ENCODE measurements at regions not wholly inside any gene's neighbourhood (a gene's known extent, or its start where the extent isn't known, plus 50 kb on each side); places are given as distances from the start of the nearest gene placed in this dataset.
A peak's percentile ranks its signal among the peaks of the same experiment; 100 is the strongest.

DNA sequence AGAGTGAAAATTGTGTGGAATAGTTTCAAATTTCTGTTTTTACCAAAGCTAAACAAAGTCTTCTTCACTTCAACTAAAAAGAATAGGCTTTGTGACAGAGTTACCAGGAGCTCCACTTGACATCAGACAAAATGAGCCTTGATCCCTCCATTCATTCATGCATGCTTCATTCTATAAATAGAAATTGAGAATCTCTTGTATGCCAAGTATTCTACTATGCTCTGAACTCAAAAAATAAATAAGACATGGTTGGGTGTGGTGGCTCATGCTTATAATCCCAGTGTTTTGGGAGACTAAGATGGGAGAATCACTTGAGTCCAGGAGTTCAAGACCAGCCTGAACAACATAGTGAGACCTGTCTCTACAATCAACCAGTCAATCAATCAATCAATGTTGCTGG, 236.6 kb upstream of the FAM83B start:
- Histone ChIP-seq H3K4me3 (no peak overlapping the region), H3K9me3 (no peaks in the 10 kb centered on the region), H3K27ac (no peak overlapping the region), H3K4me1 (no peaks in the 10 kb centered on the region), H3K36me3 (no peaks in the 10 kb centered on the region), H3K27me3 (no peaks in the 10 kb centered on the region)
- DNase-seq (no peak), ATAC-seq (ENCODE audit: low FRiP score in 2 of 2) (no peak)
- TF ChIP-seq POLR2AphosphoS5 (IDR thresholded peaks at IDR 0.05) (no peak), EP300 (IDR thresholded peaks at IDR 0.05) (no peak), POLR2A (IDR thresholded peaks at IDR 0.05) (no peak)
- TF ChIP-seq, protein P1, sequence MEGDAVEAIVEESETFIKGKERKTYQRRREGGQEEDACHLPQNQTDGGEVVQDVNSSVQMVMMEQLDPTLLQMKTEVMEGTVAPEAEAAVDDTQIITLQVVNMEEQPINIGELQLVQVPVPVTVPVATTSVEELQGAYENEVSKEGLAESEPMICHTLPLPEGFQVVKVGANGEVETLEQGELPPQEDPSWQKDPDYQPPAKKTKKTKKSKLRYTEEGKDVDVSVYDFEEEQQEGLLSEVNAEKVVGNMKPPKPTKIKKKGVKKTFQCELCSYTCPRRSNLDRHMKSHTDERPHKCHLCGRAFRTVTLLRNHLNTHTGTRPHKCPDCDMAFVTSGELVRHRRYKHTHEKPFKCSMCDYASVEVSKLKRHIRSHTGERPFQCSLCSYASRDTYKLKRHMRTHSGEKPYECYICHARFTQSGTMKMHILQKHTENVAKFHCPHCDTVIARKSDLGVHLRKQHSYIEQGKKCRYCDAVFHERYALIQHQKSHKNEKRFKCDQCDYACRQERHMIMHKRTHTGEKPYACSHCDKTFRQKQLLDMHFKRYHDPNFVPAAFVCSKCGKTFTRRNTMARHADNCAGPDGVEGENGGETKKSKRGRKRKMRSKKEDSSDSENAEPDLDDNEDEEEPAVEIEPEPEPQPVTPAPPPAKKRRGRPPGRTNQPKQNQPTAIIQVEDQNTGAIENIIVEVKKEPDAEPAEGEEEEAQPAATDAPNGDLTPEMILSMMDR (IDR thresholded peaks at IDR 0.05) = no peak

DNA sequence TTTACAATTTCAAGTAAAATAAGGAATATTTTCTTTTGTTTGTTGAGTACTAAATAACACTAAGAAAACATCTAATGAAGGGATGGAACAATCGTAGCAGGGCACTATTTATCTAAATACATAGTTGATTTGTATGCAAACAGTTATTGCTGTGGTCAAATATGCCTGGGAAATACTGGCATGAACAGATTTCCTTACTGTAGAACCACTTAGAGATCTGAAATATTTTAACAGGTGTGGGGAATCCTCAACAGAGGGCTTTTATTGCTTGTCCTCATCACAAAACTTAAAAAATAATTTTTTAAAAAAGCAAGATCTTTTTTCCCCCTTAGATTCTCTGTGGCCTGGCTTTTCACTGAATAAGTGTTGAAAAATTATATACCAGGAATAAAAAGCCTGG, 233.0 kb upstream of the FAM83B start:
- no peaks in the 10 kb centered on the region for H3K36me3 ChIP-seq
- no peak overlapping the region for H3K27ac ChIP-seq
- WGBS, 2 donors = 71 to 83% methylated on average over 1 of the region's 1 CpG
- ATAC-seq (ENCODE audit: low FRiP score in 2 of 2) = no peak
- no peaks in the 10 kb centered on the region for H3K4me1 ChIP-seq
- TF ChIP-seq EP300 (IDR thresholded peaks at IDR 0.05) (no peak), POLR2AphosphoS5 (IDR thresholded peaks at IDR 0.05) (no peak), POLR2A (IDR thresholded peaks at IDR 0.05) (no peak)
- TF ChIP-seq, protein P1 (IDR thresholded peaks at IDR 0.05) = no peak
- H3K27me3 ChIP-seq = no peaks in the 10 kb centered on the region
- DNase-seq = no peak
- no peak overlapping the region for H3K4me3 ChIP-seq
- no peaks in the 10 kb centered on the region for H3K9me3 ChIP-seq

DNA sequence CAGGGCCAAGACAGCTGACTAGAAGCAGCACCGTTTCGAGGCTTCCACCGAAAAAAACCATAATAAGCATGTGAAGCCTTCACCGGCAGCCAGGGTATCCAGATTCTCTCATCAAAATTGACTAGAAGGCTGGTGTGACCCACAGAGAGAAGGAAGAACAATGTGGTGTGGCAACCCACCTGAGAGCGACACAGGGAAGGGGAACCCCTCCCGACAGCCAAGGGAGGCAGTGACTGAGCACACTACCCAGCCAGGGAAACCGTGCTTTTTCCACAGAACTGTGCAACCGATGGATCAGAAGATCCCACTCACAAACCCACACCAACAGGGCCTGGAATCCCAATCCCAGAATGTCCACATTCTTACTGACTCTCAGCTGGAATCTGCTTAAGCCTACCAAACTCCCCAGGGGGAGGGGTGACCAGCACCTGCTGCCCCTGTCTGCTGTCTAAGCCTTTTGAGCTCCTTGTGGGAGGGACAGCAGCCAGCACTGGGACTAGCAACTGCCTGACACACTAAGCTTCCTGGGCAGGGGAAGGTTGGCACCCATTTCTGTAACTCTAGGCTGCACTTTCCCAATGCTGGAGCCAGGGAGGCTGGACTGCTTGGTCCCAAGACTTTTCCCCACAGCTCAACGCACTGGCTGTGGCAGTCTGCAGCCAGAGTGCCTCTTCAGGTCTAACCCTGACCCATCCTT, 231.9 kb upstream of the FAM83B start:
- no peak for ATAC-seq (ENCODE audit: low FRiP score in 2 of 2)
- WGBS, 2 donors = 81 to 83% methylated on average over 8 to 9 of the region's 9 CpGs
- Histone ChIP-seq H3K4me1 (no peaks in the 10 kb centered on the region), H3K4me3 (no peak overlapping the region), H3K36me3 (no peaks in the 10 kb centered on the region), H3K27me3 (no peaks in the 10 kb centered on the region), H3K27ac (no peak overlapping the region), H3K9me3 (no peaks in the 10 kb centered on the region)
- TF ChIP-seq, protein P1 (IDR thresholded peaks at IDR 0.05) = no peak
- TF ChIP-seq POLR2A (IDR thresholded peaks at IDR 0.05) (no peak), EP300 (IDR thresholded peaks at IDR 0.05) (no peak), POLR2AphosphoS5 (IDR thresholded peaks at IDR 0.05) (no peak)
- no peak for DNase-seq

DNA sequence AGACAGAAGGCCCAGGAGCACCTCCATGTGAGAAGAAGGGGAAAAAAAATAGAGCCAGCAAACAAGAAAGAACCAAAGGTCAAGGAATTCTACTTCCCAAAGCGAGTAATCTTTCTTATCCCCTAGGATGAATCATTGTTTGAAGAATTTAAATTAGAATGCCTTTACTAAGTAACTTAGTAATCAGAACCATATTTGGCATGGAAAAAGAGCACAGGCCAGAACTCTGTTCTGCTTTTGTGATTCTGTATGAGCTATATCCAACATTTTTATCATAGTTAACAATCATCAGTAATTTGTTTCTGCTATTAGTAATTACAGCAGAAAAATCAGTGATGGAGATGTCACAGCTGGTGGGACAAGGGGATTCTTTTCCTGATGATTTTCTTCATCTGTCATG, 228.8 kb upstream of the FAM83B start:
- ATAC-seq (ENCODE audit: low FRiP score in 2 of 2) (peak in 1 of 2 donors; percentile 16), DNase-seq (no peak)

More for the DNA sequence above, 228.8 kb upstream of the FAM83B start:
- Histone ChIP-seq H3K27me3 (no peaks in the 10 kb centered on the region), H3K36me3 (no peaks in the 10 kb centered on the region), H3K27ac (no peak overlapping the region), H3K9me3 (no peaks in the 10 kb centered on the region), H3K4me3 (no peak overlapping the region), H3K4me1 (no peaks in the 10 kb centered on the region)
- WGBS, 2 donors = 33 to 37% methylated on average over 1 of the region's 1 CpG
- no peak for TF ChIP-seq POLR2AphosphoS5 (IDR thresholded peaks at IDR 0.05)
- TF ChIP-seq EP300 (IDR thresholded peaks at IDR 0.05) = no peak
- TF ChIP-seq, protein P1 (IDR thresholded peaks at IDR 0.05) = no peak
- no peak for TF ChIP-seq POLR2A (IDR thresholded peaks at IDR 0.05)

All from upper lobe of left lung (tissue), 6 donors.